ENCODE measurements at regions not wholly inside any gene's neighbourhood (a gene's known extent, or its start where the extent isn't known, plus 50 kb on each side); places are given as distances from the start of the nearest gene placed in this dataset.

GRCh38 chr7:16015981-16016380 is 329.5 kb upstream of the MEOX2 start:
- no peaks in the 10 kb centered on the region for H3K9me2 ChIP-seq (replicated peaks; ENCODE audit: insufficient read depth, low read length)
- no peaks in the 10 kb centered on the region for H3K79me2 ChIP-seq (ENCODE audit: low read length)
- no peaks in the 10 kb centered on the region for H3K4me1 ChIP-seq (ENCODE audit: low read length)
- H4K20me1 ChIP-seq (ENCODE audit: insufficient read depth, low read length), result no peaks in the 10 kb centered on the region
- no peaks in the 10 kb centered on the region for H3K9me3 ChIP-seq (replicated peaks; ENCODE audit: insufficient read depth, low read length)
- no peaks in the 10 kb centered on the region for H3K27me3 ChIP-seq (replicated peaks; ENCODE audit: insufficient read depth, low read length)
- no peaks in the 10 kb centered on the region for H3F3A ChIP-seq (ENCODE audit: insufficient read depth, low read length)
- H2AFZ ChIP-seq (ENCODE audit: low read length), result no peak overlapping the region
- no peaks in the 10 kb centered on the region for H3K36me3 ChIP-seq (replicated peaks; ENCODE audit: insufficient read depth, low read length)
- H3K4me2 ChIP-seq (ENCODE audit: low read depth, low read length), result no peak overlapping the region
- no peak overlapping the region for H3K9ac ChIP-seq (ENCODE audit: low read length)
- no peak for DNase-seq
- H3K27ac ChIP-seq (ENCODE audit: low read length), result no peak overlapping the region
- TF ChIP-seq CTCF (IDR thresholded peaks at IDR 0.05; ENCODE audit: low read length) (no peak), EZH2 (optimal IDR thresholded peaks at IDR 0.05; ENCODE audit: low read depth, low read length) (no peak), EZH2phosphoT487 (IDR thresholded peaks at IDR 0.05; ENCODE audit: low read length) (no peak)
- H3K4me3 ChIP-seq (ENCODE audit: low read length), result no peak overlapping the region

GRCh38 chr7:16014031-16014430 is 327.5 kb upstream of the MEOX2 start:
- H3K79me2 ChIP-seq (ENCODE audit: low read length), result no peaks in the 10 kb centered on the region
- no peak overlapping the region for H3K4me2 ChIP-seq (ENCODE audit: low read depth, low read length)
- no peak for DNase-seq
- H3K27ac ChIP-seq (ENCODE audit: low read length), result no peak overlapping the region
- H3K9ac ChIP-seq (ENCODE audit: low read length), result no peak overlapping the region
- TF ChIP-seq CTCF (IDR thresholded peaks at IDR 0.05; ENCODE audit: low read length) (no peak), EZH2phosphoT487 (IDR thresholded peaks at IDR 0.05; ENCODE audit: low read length) (no peak), EZH2 (optimal IDR thresholded peaks at IDR 0.05; ENCODE audit: low read depth, low read length) (no peak)
- H2AFZ ChIP-seq (ENCODE audit: low read length), result no peak overlapping the region
- no peak overlapping the region for H3K4me3 ChIP-seq (ENCODE audit: low read length)
- no peaks in the 10 kb centered on the region for H3K9me3 ChIP-seq (replicated peaks; ENCODE audit: insufficient read depth, low read length)
- H4K20me1 ChIP-seq (ENCODE audit: insufficient read depth, low read length), result no peaks in the 10 kb centered on the region
- H3K9me2 ChIP-seq (replicated peaks; ENCODE audit: insufficient read depth, low read length), result no peaks in the 10 kb centered on the region
- no peaks in the 10 kb centered on the region for H3F3A ChIP-seq (ENCODE audit: insufficient read depth, low read length)
- H3K36me3 ChIP-seq (replicated peaks; ENCODE audit: insufficient read depth, low read length), result no peaks in the 10 kb centered on the region
- H3K4me1 ChIP-seq (ENCODE audit: low read length), result no peaks in the 10 kb centered on the region
- H3K27me3 ChIP-seq (replicated peaks; ENCODE audit: insufficient read depth, low read length), result no peaks in the 10 kb centered on the region

- H2AFZ ChIP-seq (ENCODE audit: low read length), result no peak overlapping the region
- H3K9ac ChIP-seq (ENCODE audit: low read length), result no peak overlapping the region
- H4K20me1 ChIP-seq (ENCODE audit: insufficient read depth, low read length), result no peaks in the 10 kb centered on the region
- H3K9me3 ChIP-seq (replicated peaks; ENCODE audit: insufficient read depth, low read length), result no peaks in the 10 kb centered on the region
- H3K9me2 ChIP-seq (replicated peaks; ENCODE audit: insufficient read depth, low read length), result no peaks in the 10 kb centered on the region
- no peak overlapping the region for H3K27ac ChIP-seq (ENCODE audit: low read length)
- no peak overlapping the region for H3K4me2 ChIP-seq (ENCODE audit: low read depth, low read length)
- no peak for DNase-seq
- no peaks in the 10 kb centered on the region for H3K79me2 ChIP-seq (ENCODE audit: low read length)
- TF ChIP-seq EZH2phosphoT487 (IDR thresholded peaks at IDR 0.05; ENCODE audit: low read length), result no peak
- TF ChIP-seq CTCF (IDR thresholded peaks at IDR 0.05; ENCODE audit: low read length), result no peak
- no peak for TF ChIP-seq EZH2 (optimal IDR thresholded peaks at IDR 0.05; ENCODE audit: low read depth, low read length)
- H3K4me1 ChIP-seq (ENCODE audit: low read length), result no peaks in the 10 kb centered on the region
- no peaks in the 10 kb centered on the region for H3F3A ChIP-seq (ENCODE audit: insufficient read depth, low read length)
- no peaks in the 10 kb centered on the region for H3K36me3 ChIP-seq (replicated peaks; ENCODE audit: insufficient read depth, low read length)
- no peak overlapping the region for H3K4me3 ChIP-seq (ENCODE audit: low read length)
- no peaks in the 10 kb centered on the region for H3K27me3 ChIP-seq (replicated peaks; ENCODE audit: insufficient read depth, low read length)
These were observed 321.4 kb upstream of the MEOX2 start for GRCh38 chr7:16007911-16008310.

Measured in MM.1S (cell line).